H4 (cell line): ENCODE measurements at regions not wholly inside any gene's neighbourhood (a gene's known extent, or its start where the extent isn't known, plus 50 kb on each side); places are given as distances from the start of the nearest gene placed in this dataset.

ENCODE experiments used
- DNase-seq: peaks from one replicate; pipeline ENCODE4 v3.0.0-alpha.2; 2015; ENCODE audit warnings: low spot score

DNA sequence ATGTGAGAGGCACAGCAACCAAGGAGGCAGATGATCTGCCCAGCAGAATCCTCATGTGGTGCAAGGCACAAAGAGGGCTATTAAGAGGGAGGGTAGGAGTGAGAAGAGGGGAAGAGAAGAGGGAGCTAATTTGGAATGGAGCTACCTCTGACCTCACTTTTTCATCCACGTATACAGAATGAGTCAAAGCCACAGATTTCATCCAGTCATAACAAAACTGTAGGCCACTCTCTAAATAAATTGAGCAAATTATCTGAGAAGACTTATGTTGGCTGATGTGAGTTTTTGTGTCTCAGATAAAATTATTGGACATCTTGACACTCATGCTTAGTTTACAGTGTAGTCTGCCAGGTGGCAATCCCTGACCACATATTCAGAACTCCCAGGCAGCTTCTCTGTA is 325.6 kb downstream of the TTLL7 start:
- DNase-seq = peak; percentile 41

DNA sequence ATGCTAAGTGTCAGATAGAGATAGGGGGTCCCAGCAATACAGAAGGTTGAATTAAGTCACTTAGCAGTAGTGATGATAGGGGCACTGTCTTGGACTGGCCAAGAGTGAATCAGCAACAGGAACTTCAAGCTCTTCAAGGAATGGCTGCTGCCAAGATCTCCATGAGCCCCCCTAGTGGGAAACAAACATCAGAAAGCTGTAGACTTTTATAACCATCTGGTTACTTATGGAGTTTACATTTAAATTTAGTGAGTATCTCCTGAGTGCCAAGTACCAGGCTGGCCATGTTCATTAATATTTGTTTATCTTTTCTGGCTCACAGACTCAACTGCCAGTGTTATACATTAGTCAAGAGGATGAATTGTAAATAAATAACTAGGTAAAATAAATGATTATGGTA is 327.3 kb downstream of the TTLL7 start:
- no peak for DNase-seq

DNA sequence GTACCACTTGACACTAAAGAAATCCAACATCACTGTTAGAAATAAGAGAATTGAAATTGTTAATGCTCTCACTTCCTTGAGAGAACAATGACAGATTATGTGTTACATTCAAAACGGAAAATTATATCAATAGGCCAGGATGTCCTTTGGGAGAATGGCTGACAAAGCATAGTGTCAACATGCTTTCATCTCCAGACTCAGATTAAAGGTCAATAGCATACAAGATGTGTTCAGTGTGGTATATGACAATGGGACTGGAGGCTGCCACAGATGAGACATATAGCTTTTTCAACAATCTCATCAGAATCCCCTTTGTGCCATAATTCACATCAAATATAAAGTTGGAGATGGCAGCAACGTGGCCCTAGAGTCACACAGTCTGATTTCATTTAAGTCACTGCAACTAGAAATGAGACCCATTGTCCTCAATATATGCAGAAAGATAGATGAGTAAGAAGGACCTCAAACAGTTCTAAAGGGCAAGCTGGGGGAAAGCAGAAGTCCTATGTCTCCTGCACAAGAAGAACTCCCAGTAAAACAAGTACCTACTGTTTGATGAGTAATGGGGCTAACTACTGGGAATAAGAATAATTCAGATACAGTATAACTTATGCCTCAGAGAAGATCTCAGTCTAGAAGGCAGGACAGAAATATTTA is 327.9 kb downstream of the TTLL7 start:
- no peak for DNase-seq

DNA sequence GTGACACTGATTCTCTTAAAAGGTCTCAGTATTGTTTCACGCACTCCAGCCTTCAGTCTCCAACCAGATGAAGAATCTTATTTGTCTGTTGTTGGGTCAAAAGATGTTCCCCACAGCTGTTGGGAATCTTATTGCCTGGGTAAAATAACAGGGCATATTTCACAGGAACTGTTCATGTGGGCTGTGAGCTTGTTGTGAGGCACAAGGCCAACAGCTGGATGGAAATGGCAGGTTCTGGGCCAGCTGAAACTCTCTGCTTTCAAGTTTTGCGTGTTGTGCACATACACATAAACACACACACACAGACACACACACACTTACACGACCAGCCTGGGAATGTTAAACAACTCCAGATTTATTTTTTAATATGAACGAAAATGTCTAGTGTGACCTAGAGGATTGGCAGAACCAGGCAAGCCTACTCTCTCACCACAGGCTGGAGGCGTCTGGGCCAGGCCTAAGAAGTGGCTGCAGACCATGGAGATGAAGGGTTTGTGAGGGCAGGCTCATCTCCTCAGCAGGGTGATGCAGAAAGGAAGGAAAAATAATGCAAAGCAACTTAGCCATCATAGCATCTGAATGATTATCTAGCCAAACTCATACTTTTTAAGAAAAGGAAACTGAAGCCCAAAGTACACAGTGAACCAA is 357.0 kb downstream of the TTLL7 start:
- no peak for DNase-seq

DNA sequence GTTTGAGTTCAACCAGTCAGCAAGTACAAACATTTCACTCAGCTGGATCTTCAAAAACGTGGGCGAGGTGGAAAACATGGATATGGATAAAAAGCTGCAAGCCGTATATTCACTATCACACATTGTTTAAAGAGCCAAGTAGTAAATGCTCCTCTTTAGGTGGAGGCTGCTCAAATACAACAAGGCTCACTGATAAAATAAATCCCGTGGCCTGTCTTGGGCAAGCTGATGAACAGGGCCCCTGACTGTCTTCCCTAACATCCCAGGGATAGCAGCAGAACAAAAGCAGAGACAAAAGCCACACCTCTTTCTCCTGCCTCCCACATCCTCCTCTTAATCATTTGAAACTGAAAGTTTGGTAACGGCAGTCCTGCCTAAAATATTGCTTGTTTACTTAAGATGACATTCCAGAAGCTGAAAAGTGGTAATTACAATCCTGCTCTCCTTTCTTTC is 357.7 kb downstream of the TTLL7 start:
- DNase-seq = peak; percentile 26

DNA sequence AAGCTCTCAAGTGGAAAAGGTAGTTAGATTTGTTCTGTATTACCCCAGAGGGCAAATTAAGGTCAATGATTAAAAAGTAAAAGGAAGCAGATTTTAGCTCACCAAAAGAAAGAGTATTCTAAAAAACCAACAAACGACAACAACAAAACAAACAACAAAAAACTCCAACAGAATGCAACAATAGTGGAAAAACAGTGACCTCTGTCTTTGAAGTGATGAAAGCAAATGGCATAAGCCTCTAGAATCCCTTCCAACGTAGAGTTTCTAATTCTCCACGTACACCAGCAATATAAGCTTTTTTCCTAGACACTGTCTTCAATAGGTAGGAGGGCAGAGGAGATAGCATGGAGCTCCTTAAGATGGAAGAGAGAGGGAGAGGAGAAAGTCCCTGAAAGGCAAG is 359.1 kb downstream of the TTLL7 start:
- no peak for DNase-seq

DNA sequence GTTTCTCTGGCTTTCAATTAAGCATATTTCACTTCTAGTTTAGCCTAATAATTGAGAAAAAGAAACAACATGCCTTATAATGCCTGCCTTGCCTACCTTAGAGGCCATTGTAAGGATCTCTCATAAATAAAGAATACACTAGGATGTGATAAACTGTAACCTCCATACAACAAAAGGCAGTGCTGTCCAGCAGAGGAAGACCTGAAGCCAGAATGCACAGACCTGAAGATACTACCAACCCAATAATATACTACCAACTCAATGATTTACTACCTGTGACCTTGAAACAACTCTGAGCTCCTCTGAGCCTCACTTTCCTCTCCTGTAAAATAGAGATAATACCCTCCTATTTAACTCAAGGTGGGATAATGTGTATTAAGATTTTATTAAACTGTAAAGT is 361.3 kb downstream of the TTLL7 start:
- no peak for DNase-seq

DNA sequence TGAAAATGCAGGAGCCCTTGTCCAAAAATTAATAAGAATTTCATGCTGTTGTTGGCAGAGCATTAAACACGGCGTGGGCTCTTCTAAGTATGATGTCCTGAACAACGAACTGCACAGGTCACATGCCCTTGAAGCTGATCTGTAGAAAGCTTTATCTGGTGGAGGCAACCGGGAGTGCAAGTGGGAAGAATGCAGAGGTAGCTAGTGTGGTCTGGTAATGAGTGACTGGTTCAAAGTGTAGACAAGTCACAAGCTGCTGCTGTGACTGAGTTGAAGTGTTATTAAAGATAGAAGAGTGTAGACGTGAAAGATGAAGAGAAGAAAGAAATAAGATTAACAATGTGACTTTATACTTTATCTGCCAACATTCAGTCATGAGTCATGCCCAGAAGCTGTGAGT is 361.9 kb downstream of the TTLL7 start:
- no peak for DNase-seq

DNA sequence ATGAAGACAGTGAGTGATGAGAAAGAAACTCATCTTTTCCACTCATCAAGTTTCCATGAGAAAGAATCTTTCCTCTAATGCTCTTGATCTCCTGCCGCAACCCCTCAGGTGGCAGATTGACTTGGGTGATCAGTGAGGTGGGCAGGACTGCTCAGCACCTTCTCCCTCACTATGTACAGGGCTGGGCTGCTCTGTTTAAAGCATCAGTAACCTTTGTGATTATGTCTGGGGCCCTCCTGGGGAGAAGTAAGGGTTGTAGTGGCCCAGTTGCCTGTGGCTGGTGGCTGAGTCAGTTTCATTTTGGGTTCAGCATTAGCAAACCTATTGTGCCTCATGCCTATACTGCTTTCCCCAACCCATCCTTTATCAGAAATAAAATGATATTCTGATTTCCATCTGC is 366.0 kb downstream of the TTLL7 start:
- DNase-seq = no peak

DNA sequence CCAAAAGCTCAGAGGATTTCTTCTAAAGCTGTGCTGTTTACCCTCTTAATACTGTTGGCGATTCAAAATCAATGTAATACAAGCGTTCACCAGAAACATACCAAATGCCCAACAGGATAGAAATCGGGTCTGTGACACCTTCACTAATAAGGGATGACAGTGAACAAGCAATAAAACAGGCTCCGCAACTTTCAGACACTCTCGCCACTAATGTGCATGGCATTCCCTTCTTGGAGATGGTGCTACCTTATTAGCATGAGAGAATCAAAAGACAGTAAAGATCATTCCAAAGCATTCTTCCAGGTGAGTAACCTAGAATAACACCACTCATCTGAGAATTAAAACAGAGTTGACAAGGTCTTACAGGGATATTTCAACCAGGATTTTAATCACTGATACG is 367.1 kb downstream of the TTLL7 start:
- DNase-seq = no peak

DNA sequence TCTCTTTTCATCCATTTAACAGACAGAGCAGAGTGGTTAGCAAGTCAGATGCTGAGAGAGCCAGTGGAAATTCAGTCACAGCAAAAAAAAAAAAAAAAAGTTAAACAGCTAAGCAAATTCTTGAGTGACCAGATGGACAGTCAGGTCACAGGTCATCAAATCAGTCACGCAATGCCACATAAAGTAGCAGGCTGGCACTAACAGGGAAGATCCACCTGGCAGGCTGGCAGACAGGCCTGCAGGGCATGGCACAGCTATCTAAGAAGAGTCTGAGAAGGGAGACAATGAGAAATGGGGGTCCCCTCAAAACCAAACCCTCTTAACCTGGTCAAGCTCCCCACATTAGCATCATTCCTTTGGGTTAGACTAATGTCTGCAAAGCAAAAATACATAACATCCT is 371.9 kb downstream of the TTLL7 start:
- DNase-seq = no peak

DNA sequence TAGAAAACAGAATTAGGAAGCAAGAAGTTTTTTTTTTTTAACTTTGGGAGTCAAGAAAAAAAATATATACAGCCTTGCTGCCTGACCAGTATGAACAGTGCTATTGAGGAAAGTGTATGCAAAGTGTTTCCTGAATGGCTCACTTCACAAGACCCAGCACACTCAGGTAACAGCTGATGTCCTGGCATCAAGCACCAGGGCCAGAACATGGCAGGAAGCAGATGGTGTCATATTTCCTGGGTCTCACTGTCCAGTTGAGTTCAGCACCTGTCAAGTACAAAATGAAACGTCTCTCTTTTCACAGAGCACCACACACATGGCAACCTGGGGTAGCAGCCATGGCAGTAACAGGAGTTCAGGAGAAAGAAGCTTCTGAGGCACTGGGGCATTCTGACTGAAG is 372.3 kb downstream of the TTLL7 start:
- no peak for DNase-seq

DNA sequence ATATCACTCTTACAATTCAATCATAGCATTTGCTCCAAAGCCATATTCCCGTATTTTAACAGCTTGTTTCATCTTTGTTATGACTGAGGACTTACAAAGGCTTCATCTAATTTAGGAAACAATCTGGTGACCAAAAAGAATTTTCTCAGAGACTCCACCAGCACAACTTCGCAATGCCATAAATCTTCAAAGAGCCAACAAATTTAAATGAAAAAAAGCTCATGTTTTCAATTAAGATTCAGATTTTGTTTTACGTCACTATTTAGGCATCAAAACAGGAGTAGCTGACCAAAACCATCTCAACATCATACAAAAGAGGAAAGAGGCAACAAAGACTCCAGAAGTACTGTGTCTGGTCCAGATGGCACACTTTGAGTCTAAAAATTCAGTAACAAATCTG is 373.3 kb downstream of the TTLL7 start:
- no peak for DNase-seq

DNA sequence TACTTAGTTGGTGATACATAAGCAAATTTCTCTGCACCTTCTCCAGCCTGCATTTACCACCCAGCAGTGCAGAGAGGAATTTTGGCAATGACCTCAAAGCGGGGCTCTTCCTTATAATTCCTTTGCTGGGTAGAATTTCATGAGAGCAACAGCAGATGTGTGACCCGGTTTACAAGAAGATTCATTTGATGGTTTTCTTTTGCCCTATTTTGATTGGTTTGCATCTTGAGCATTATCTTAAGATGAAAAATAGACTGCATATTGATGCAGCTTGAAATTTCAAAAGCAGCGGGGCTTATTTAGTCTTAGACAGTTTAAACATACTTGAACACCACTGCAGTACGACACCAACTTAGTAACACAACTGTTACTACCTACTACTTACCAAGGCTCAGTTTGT is 378.9 kb downstream of the TTLL7 start:
- no peak for DNase-seq

DNA sequence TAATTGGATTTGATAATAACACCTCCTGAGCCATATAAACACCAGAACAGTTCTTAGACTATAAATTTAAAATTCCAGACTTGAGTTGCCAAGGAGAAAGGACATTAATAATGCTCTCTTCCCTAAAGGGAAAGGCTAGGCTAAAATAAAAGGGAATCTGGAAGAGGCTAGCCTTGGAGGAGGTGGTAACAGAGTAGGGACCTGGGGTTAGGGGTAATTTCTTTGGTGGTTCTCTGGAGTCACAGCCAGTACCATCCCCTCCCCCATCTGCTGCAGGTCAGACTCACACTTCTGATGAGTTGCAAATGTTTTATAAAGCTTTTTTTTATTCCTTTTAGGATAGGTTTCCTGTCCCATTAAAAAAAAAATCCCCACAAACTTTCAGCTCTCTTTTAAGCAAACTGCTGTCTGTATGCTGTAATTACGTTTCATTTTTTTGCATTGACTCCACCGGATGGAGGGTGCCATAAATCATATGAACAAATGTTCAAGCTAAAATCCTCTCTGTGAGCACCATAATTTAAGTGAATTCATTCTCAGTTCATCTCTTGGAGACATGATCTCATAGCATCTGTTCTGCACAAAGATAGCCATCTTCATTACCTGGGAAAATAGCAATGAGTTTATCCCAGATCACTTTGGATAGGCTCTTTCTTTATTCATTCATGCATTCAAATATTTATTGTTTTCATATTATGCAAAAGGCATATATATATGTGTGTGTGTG is 379.6 kb downstream of the TTLL7 start:
- no peak for DNase-seq

DNA sequence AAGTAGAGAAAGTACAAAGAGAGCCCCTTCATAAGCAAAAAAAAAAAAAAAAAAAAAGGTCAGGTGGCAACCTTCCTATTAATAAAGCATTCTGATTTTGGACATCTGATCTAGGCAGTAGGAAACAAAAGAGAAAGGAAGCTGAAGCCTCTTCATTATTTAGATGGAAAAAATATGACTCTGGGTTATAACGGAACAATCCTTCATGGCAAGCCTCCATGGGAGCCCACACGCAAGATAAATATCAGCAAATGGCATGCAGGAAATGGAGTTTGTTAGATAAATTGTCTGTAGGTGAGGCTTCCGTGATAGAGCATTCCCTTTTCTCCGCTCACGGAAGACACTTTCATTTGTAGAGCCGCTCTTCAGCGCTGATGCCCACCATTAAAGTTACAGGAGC is 381.0 kb downstream of the TTLL7 start:
- no peak for DNase-seq

DNA sequence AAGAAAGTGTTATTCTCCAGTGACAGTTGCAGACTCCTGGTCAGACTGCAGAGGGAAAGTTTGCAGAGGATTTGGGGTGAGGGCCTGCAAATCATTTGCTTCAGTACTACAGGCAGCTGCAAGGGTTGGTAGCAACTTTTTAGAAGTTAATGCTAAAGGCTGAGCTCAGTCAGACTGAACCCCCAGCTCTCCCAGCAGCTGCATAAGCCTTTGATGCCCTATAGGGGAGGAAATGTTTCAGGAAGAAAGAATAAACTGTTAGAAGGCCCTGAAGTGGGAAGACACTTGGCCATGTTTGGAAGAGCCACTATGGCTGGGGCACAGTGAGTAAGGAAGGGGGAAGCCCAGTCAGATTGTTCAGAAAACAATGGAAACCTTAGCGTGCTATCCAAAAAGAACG is 383.6 kb downstream of the TTLL7 start:
- DNase-seq = no peak

DNA sequence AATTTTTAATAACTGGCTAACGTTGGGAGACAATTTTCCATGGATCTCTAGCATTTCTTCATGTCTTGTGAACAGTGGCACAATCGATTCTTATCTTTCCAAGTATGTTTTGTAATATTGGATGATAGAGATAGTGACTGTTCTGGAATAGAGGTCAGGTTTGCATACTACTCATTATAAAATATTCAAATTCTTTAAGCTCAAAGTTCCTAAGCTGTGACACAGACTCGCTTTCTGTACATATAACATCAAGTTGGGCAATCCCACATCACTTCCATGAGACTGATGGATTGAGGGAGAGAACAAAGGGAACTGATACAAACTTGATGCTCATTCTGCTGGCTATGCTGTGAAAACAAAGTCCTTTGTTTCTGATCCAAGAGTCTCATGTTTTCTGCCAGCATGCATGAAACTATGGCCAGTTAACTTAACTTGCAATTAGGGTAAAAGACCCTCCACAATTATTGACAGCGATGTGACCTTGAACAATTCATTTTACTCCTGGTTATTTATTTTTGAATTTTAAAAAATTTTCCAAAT is 392.4 kb downstream of the TTLL7 start:
- no peak for DNase-seq

DNA sequence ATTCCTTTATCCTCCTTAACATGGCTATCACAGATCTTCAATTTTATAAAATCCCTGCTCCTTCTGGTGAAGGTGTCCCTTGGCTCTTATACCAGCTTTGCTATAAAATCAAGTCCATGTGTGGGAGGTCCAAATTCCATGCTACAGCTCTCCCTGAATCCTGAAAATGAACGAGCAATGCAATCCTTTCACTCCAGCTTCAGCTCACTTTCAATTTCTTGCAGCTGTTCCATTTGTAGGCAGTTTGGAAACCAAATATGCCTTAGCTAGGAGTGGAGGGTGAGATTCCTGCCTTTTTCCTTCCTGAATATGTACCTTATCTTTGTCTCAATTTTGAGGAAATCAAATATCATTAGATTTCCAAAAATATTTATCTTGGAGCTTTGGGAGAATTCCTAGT is 402.6 kb downstream of the TTLL7 start:
- DNase-seq = no peak

DNA sequence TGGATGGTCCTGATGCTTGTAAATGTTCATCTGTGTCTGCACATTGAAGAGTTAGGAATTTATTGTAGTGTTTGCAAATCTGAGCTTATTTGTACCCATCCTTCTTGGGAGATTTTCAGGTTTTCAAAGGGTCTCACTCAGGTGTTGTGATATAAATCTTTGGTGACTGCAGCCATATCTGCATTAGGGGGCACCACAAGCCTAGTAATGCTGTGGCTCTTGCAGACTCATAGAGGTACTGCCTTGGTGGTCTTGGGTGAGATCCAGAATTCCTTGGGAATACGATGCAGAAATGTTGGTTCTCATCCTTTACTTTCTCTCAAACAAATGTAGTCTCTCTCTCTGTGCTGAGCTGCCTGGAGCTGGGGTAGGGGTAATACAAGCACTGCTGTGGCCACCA is 405.9 kb downstream of the TTLL7 start:
- no peak for DNase-seq

DNA sequence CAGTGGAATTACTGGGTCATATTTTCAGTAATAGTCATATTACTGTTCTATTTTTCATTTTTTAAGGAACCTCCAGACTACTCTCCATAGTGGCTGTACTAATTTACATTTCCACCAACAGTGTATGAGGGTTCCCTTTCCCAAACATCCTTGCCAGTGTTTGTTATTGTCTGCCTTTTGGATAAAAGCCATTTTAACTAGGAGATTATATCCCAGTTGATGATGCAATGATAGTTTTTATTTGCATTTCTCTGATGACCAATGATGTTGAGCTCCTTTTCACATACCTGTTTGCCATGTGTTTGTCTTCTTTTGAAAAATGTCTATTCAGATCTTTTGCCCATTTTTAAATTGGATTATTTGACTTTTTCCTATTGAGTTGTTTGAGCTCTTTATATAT is 410.8 kb downstream of the TTLL7 start:
- no peak for DNase-seq

DNA sequence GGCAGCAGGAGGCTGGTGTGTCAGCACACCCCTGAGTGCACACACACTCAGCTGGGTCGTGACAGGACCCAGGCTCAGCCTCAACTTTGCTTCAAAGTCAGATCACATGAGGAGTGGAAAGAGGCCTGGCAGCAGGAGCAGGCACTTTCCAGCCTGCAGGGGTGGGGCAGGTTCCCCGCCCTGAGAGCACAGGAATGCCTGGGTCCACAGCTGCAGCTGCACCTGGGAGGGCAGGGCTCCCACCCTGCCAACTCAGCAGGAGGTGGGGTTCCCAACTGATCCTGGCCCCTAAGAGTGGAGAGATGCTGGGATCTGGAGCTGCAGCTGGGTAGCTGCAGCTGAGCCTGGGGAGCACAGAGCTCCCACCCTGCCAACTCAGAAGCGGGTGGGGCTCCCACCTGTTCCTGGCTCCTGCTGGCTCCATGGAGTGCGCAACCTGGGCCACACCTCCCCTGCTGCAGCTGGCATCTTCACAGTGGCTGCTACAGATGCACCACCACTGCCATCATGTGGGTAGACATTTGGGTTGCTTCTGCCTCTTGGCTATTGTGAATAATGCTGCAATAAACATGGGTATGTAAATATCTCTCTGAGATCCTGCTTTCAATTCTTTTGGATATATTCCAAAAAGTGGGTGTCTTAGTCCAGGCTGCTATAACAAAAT is 415.4 kb downstream of the TTLL7 start:
- peak; percentile 23 for DNase-seq
